ENCODE measurements at regions not wholly inside any gene's neighbourhood (a gene's known extent, or its start where the extent isn't known, plus 50 kb on each side); places are given as distances from the start of the nearest gene placed in this dataset.

DNA sequence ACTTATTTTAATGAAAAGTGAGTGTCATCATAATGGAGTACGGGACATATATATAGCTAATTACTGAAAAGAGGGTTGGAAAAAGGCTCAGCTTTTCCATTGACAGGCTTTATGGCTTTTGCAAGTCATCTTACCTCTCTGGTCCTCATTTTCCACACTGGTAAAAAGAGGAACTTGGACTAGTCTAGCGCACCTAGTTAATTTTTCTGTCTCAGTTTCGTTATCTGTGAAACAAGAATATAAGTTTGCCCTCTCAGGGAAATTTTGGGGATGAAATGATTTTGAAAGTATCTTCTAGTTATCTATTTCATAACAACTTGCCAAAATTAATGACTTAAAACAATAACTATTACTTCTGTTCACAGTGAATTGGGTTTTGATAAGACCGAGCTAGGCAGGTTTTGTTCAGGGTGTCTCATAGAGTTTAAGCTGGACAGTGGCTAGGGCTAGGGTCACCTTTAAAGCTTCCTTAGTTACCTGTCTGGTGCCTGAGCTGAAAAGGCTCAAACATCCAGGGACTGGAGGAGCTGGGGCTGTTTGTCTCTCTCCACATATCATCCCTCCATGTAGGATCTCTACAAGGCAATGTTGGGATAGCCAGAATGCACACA lies 91.7 kb downstream of the TYW3 start:
- Histone ChIP-seq H3K4me3 (ENCODE audit: low read depth, low read length, poor library complexity, severe bottlenecking) (no peak overlapping the region), H3K36me3 (ENCODE audit: insufficient read depth, low read length) (no peaks in the 10 kb centered on the region), H2AFZ (ENCODE audit: low read length) (no peak overlapping the region), H3K9me2 (ENCODE audit: low read depth, low read length) (no peaks in the 10 kb centered on the region), H3K27ac (ENCODE audit: low read depth, low read length, poor library complexity, severe bottlenecking) (no peak overlapping the region), H3K9me3 (ENCODE audit: low read length) (no peaks in the 10 kb centered on the region), H3K4me2 (ENCODE audit: low read length) (no peak overlapping the region), H3F3A (ENCODE audit: insufficient read depth, low read length) (no peaks in the 10 kb centered on the region), H3K79me2 (ENCODE audit: insufficient read depth, low read length) (no peaks in the 10 kb centered on the region), H4K20me1 (ENCODE audit: insufficient read depth, low read length) (no peaks in the 10 kb centered on the region), H3K27me3 (ENCODE audit: insufficient read depth, low read length) (no peaks in the 10 kb centered on the region), H3K4me1 (ENCODE audit: insufficient read depth, low read length, severe bottlenecking) (no peaks in the 10 kb centered on the region), H3K9ac (ENCODE audit: low read length) (no peak overlapping the region)
- TF ChIP-seq, protein P1, sequence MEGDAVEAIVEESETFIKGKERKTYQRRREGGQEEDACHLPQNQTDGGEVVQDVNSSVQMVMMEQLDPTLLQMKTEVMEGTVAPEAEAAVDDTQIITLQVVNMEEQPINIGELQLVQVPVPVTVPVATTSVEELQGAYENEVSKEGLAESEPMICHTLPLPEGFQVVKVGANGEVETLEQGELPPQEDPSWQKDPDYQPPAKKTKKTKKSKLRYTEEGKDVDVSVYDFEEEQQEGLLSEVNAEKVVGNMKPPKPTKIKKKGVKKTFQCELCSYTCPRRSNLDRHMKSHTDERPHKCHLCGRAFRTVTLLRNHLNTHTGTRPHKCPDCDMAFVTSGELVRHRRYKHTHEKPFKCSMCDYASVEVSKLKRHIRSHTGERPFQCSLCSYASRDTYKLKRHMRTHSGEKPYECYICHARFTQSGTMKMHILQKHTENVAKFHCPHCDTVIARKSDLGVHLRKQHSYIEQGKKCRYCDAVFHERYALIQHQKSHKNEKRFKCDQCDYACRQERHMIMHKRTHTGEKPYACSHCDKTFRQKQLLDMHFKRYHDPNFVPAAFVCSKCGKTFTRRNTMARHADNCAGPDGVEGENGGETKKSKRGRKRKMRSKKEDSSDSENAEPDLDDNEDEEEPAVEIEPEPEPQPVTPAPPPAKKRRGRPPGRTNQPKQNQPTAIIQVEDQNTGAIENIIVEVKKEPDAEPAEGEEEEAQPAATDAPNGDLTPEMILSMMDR (IDR thresholded peaks at IDR 0.05; ENCODE audit: low read length): no peak
- no peak for TF ChIP-seq EZH2 (IDR thresholded peaks at IDR 0.05; ENCODE audit: borderline replicate concordance, low read length)

DNA sequence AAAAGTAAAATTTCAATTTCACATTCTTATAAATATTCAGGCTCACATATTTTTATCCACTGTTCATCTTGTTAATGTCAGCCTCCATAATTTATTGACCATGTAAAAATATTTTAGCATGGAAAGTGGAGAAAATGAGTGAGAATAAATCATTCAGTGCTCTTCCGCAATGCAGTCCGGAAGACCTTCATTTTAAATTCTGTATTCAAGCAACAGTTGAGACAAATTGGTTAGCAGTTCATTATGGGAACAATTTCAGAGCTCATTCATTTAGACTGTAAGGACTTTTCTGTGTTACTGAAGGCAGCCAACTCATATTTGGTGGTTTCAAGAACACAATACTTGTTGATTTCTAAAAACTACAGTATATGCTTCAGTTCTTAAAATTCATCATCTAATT lies 97.8 kb downstream of the TYW3 start:
- H3K27ac ChIP-seq (ENCODE audit: low read depth, low read length, poor library complexity, severe bottlenecking): no peak overlapping the region
- no peak for TF ChIP-seq EZH2 (IDR thresholded peaks at IDR 0.05; ENCODE audit: borderline replicate concordance, low read length)
- TF ChIP-seq, protein P1 (IDR thresholded peaks at IDR 0.05; ENCODE audit: low read length): no peak
- no peak overlapping the region for H3K4me3 ChIP-seq (ENCODE audit: low read depth, low read length, poor library complexity, severe bottlenecking)
- H4K20me1 ChIP-seq (ENCODE audit: insufficient read depth, low read length): no peaks in the 10 kb centered on the region
- H3K9me3 ChIP-seq (ENCODE audit: low read length): no peaks in the 10 kb centered on the region
- no peaks in the 10 kb centered on the region for H3K36me3 ChIP-seq (ENCODE audit: insufficient read depth, low read length)
- no peaks in the 10 kb centered on the region for H3K79me2 ChIP-seq (ENCODE audit: insufficient read depth, low read length)
- H3K9ac ChIP-seq (ENCODE audit: low read length): no peak overlapping the region
- no peaks in the 10 kb centered on the region for H3K9me2 ChIP-seq (ENCODE audit: low read depth, low read length)
- H3K4me2 ChIP-seq (ENCODE audit: low read length): no peak overlapping the region
- no peaks in the 10 kb centered on the region for H3K27me3 ChIP-seq (ENCODE audit: insufficient read depth, low read length)
- H3K4me1 ChIP-seq (ENCODE audit: insufficient read depth, low read length, severe bottlenecking): no peaks in the 10 kb centered on the region
- no peaks in the 10 kb centered on the region for H3F3A ChIP-seq (ENCODE audit: insufficient read depth, low read length)
- H2AFZ ChIP-seq (ENCODE audit: low read length): no peak overlapping the region

DNA sequence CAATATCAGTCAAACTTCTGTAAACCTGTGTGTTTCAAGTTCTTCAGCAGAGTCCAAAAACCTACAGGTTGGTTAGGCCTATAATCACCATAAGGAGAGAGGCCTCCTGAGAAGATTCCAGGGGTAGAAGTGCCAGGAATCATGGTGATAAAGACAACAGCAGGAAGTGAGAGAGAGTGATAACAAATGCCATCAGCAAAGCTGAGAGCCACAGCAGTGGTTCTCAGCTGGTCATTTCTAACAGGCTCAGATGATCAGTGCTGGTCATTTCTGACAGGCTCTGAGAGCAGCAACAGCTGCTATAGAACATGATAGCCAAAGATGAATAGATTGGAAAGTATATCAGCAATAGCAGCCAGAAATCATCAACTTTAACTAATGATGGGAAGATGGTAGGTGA lies 101.3 kb downstream of the TYW3 start:
- H3K4me2 ChIP-seq (ENCODE audit: low read length): no peak overlapping the region
- no peaks in the 10 kb centered on the region for H3K27me3 ChIP-seq (ENCODE audit: insufficient read depth, low read length)
- TF ChIP-seq, protein P1 (IDR thresholded peaks at IDR 0.05; ENCODE audit: low read length): no peak
- TF ChIP-seq EZH2 (IDR thresholded peaks at IDR 0.05; ENCODE audit: borderline replicate concordance, low read length): no peak
- no peak overlapping the region for H3K4me3 ChIP-seq (ENCODE audit: low read depth, low read length, poor library complexity, severe bottlenecking)
- no peaks in the 10 kb centered on the region for H3K4me1 ChIP-seq (ENCODE audit: insufficient read depth, low read length, severe bottlenecking)
- no peaks in the 10 kb centered on the region for H4K20me1 ChIP-seq (ENCODE audit: insufficient read depth, low read length)
- no peaks in the 10 kb centered on the region for H3K36me3 ChIP-seq (ENCODE audit: insufficient read depth, low read length)
- no peak overlapping the region for H3K9ac ChIP-seq (ENCODE audit: low read length)
- no peaks in the 10 kb centered on the region for H3K9me2 ChIP-seq (ENCODE audit: low read depth, low read length)
- no peak overlapping the region for H3K27ac ChIP-seq (ENCODE audit: low read depth, low read length, poor library complexity, severe bottlenecking)
- H2AFZ ChIP-seq (ENCODE audit: low read length): no peak overlapping the region
- H3K9me3 ChIP-seq (ENCODE audit: low read length): no peaks in the 10 kb centered on the region
- H3F3A ChIP-seq (ENCODE audit: insufficient read depth, low read length): no peaks in the 10 kb centered on the region
- H3K79me2 ChIP-seq (ENCODE audit: insufficient read depth, low read length): no peaks in the 10 kb centered on the region
